T47D (cell line): ENCODE measurements at regions not wholly inside any gene's neighbourhood (a gene's known extent, or its start where the extent isn't known, plus 50 kb on each side); places are given as distances from the start of the nearest gene placed in this dataset.

Experiments
- DNase-seq, 2 experiments: peaks; one replicate each; pipeline versions ENCODE4 v3.0.0 to v3.0.0-alpha.2; 2011 to 2012; ENCODE audit warnings: low read depth in 1 of 2, low spot score in 1 of 2
- JUND ChIP-seq: IDR thresholded peaks from 2 replicates; pipeline ENCODE4 v1.6.1; 2012; ENCODE audit warnings: low read depth
- in situ Hi-C: cut with HindIII; loops from 2 replicates; pipeline ENCODE4 v1.10.0; 2016; ENCODE audit warnings: low sequenced_read_pairs, low pct_unique_long_range_greater_than_20kb

DNA sequence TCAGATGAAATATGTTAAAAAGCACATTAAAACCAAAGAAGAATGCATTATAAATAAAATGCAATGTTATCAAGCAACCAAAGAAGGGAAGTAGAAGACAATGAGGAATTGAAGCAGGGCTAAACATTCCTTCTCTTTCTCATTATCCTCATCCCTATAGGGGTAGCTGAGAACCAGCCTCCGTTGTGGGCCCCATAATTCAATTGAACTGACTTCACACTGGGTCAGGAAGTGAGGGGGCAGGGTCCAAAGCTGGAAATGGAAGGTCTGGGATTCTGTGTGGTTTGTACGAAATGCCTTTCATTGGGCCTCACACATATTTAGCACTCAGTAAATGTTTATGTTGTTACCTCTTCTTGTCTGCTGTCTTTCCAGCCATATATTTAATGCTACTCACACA is 220.4 kb upstream of the CD180 start:
- DNase-seq: no peak
- in situ Hi-C loops: no loop called here
- no peak for TF ChIP-seq JUND

DNA sequence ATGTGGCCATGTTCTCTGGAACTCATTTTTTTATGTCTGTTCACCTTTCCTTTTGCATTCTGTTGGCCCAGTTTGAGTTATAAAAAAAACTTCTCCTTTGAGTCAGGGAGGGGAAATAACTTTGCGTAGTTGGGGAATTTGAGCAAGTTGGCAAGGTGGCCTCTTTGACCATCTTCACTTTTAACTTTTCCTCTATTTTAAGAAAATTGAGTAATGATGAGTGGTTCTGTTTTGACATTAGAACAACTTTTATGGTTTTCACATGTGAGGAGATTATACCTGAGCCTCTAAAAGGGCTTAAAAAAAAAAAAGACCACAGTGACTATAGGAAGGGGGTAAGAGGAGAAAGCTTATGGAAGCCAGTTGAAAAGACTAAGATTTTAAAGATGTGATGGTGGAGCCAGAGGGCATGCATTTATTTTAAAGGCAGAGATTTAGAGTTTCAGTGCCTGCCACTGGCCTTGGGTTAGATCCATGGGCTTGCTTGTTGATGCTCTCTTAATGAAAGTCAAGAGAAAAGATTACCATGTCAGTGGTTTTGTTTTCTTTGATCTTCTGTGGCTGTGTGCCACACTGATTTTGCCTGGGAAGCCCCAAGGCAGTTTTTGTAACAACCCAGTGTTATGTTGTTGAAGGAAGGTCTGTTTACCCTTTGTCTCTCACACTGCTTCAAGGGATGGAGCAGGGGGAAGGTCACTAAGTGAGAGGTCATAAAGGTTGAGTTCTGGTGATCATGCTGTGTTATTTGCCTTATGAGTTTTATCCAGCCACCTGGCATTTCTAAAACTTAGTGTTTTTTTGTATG is 219.7 kb upstream of the CD180 start:
- TF ChIP-seq JUND: no peak
- in situ Hi-C loops: no loop called here
- DNase-seq: no peak

DNA sequence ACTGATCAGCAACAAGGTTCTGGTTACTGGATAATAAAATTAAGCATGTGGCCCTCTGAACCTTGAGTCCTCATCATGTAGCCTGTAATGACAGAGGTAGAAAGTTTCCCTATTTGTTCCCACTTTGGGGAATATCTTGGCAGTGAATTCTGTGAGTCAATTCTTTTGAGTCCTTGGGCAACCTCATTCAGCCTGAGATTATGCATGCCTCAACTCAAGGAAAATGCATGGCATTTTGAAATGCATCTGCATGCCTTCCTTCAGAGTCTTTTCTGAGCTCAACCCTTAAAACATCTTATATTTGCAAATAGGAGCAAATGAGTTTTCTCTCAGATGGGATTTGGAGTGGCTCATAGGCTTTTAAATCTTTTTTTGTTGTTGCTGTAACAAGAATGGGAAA is 218.1 kb upstream of the CD180 start:
- no peak for DNase-seq
- in situ Hi-C loops: no loop called here
- no peak for TF ChIP-seq JUND

DNA sequence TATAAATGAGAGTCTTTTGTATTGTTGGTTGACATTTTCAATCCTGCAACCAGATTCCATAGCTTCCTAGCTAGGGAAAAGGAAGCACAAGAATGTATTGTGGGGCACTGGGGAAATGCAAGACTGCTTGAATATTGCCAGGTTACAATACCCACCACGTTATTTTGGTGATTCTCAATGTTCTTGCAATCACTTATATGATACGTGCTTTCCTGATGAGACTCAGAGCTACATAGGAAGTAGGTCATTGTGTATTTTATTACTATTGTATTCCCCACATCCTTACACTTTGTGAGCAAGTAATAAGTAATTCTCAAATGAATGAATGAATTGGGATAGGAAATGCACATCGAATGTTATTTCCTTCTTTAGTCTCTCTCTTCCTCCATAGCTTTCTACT is 217.1 kb upstream of the CD180 start:
- TF ChIP-seq JUND: no peak
- in situ Hi-C loops: no loop called here
- no peak for DNase-seq

DNA sequence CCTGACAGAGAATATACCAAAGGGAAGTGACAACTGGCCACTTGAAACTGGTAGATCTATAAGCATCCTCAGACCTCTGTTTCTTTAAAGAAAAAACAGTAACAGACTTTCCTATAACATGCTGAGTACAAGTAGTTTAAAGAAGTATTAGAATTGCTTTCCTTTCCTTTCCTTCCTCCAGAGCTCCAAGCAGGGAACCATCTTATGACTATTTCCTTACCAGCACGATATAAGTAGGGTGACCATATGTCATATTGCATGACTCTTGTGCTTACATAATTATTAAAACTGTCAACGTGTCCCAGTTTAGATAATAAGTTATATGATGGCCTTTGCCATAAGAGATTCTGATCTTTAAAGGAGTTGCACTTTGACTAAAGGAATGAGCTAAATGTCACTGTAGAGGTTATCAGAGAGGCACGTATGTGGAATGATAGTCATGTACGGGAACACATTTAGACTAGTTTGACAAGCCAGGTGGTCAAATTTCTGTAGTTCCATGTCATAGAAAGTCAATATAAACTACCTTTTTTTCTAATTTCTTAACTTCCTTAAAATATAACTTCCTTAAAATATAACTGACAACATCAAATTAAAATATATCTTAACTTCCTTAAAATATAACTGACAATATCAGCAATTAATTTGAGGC is 212.7 kb upstream of the CD180 start:
- TF ChIP-seq JUND: no peak
- in situ Hi-C loops: no loop called here

DNA sequence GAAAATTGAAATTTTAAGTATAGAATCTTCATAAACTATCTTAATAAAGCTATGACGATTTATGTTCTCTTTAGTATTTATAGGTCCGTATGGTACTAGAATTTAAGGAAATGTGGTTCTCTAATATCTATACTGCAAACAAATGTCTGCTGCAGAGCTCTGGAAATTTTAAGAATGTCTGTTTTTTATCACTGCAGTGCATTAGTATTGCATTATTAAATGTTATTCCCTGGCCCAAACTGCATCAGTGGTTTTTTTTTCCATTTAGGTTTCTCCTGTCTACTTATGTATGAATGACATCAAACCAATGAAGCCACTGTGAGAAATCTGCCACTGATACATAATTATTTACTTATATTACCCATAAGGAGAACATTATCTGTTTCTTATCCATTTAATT is 211.4 kb upstream of the CD180 start:
- no peak for TF ChIP-seq JUND
- no peak for DNase-seq
- in situ Hi-C loops: no loop called here

More for the DNA sequence above, 212.7 kb upstream of the CD180 start:
- DNase-seq: no peak

DNA sequence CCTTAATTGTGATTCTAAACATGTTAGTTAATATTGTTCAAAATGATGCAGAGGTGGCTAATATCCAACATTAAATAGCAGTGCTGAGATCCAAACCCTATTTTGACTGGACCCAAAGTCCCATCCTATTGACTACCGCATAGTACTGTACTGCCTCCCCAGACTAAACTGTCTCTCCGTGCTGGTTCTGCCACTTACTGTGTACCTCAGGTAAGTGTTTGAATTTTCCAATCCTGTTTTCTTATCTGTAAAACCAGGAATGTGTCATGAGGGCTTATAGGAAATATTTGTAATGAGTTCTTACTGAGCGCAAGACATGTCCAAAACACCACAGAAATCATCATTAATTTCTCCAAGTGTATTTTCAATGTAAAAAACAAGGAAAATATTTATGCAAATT is 209.2 kb upstream of the CD180 start:
- in situ Hi-C loops: no loop called here
- peak in 1 of 2 experiments; percentile 31 for DNase-seq
- no peak for TF ChIP-seq JUND

DNA sequence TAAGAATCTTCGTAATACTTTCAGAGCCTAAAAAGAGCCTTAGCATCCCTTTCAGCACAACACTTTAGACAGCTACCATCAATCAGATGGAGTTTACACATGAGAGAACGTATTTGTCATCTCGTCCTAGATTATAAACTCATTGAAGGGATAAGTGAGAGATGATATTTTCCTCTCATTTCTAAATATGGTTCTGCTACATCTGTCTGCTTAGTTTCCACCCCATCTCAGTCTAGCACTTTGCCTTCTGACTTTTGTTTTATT is 208.4 kb upstream of the CD180 start:
- in situ Hi-C loops: no loop called here
- TF ChIP-seq JUND: no peak
- no peak for DNase-seq

DNA sequence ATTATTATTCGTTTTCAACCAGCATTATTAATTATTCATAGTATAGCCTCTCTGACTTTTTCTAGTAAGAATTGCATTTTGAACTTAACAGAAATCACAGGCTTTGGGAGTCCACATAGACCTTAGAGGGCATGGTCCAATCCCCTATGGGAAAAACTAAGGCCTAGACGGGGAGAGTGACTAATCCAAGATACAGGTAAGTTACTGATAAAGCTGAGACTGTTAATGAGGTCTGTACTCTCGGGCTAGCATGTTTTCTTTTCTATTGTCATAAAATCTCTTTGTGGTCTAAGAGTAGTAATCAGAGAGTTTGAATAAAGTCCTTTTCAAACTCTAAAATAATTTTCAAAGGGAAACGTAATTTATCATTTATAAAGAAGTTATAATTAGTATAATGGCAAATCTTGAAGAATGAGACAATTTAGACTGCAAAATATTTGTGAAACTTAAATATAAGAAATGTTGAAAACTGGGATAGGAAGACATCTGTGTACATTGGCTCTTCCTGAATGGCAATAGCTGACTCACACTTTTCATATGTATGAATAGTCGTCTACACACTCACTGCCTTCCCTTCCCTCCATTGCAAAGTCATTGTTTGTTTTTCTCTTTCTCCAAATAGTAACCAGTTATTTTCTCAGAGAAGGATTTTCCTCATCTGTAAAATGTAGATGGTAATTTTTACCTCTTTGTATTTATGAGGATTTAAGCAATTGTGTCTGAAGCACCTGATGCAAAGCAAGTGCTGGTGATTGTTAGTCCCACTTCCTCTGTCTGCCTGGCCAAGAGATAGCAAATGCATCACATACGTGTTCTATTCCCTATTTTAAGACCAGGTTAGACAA is 207.9 kb upstream of the CD180 start:
- DNase-seq: peak in 1 of 2 experiments; percentile 3
- TF ChIP-seq JUND: no peak

DNA sequence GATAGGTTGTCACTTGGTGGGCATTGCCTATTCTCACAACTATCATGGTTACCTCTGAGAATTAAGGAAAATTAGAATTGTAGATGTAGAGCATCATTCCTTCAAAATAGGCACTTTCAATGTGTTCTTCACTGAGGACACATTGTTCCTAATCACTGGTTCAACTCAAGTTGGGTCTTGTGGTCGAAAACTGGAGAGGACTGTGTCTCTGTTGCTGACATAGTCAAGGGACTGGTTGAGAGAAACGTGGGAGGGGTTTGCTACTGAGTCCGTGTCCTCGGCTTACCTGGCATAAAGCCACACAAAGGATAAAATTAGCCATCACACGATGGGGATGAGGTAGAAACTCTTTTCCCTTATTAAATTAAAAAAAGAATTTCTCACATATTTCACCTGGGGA is 205.9 kb upstream of the CD180 start:
- in situ Hi-C loops: no loop called here
- no peak for TF ChIP-seq JUND
- DNase-seq: no peak

More for the DNA sequence above, 207.9 kb upstream of the CD180 start:
- in situ Hi-C loops: no loop called here

DNA sequence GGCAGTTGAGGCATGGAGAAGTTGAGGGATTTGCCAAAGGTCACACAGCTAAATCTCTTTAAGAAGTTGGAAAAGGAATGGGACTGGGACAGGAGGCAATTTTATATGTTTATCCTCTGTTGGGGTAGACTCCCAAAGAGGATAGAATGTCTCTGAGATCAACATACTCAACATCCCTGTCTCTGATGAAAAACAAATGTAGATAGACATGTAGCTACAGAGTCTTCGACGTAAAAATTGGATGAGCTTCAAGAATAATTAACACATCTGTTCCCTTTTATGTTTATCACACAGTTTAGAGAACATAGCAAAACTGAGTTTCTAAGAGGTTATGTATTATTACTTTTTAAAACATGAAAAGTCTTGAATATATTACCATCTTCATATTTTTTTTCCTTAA is 204.6 kb upstream of the CD180 start:
- in situ Hi-C loops: no loop called here
- TF ChIP-seq JUND: no peak

DNA sequence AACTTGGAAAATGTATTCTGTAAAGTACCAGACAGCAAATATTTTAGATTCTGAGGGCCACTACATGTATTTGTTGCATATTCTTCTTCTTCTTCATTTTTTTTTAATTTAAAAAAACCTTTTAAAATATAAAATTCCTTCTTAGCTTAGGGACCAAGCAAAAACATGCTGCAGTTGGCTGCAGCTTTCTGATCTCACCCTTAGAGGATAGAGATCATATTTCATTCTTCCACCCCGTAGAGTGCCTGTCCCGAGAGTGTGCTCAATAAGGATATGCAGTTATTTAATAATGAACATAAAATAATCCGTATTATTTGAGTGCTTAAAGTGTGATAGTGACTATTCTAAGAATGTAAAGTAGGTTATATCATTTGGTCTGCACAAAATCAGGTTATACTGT is 204.2 kb upstream of the CD180 start:
- in situ Hi-C loops: no loop called here
- DNase-seq: no peak
- TF ChIP-seq JUND: no peak

More for the DNA sequence above, 204.6 kb upstream of the CD180 start:
- no peak for DNase-seq
